H9 (cell line): ENCODE measurements at regions not wholly inside any gene's neighbourhood (a gene's known extent, or its start where the extent isn't known, plus 50 kb on each side); places are given as distances from the start of the nearest gene placed in this dataset.

Experiments used
- DNase-seq: peaks from one replicate; pipeline ENCODE4 v3.0.0-alpha.2; 2017
- H2AFZ ChIP-seq: one replicate; pipeline ENCODE4 v1.6.1; 2013; ENCODE audit warnings: mild to moderate bottlenecking, low read length, control low read depth, moderate library complexity
- H2AK5ac ChIP-seq: 2 replicates; pipeline ENCODE4 v1.6.1; 2013; ENCODE audit warnings: low read length, control low read depth, mixed read lengths; ENCODE audit not compliant: insufficient read length
- H2BK120ac ChIP-seq: one replicate; pipeline ENCODE4 v1.6.1; 2013; ENCODE audit warnings: low read depth, mild to moderate bottlenecking, low read length, control low read depth, inconsistent platforms; ENCODE audit not compliant: poor library complexity, severe bottlenecking
- H2BK12ac ChIP-seq: 2 replicates; pipeline ENCODE4 v1.6.1; 2013; ENCODE audit warnings: low read length, control low read depth, mixed read lengths, low read depth; ENCODE audit not compliant: insufficient read length
- H2BK15ac ChIP-seq: 2 replicates; pipeline ENCODE4 v1.6.1; 2013; ENCODE audit warnings: low read depth, low read length, control low read depth
- H2BK20ac ChIP-seq: one replicate; pipeline ENCODE4 v1.6.1; 2013; ENCODE audit warnings: low read depth, mild to moderate bottlenecking, low read length, control low read depth, inconsistent platforms; ENCODE audit not compliant: poor library complexity, severe bottlenecking
- H2BK5ac ChIP-seq: 2 replicates; pipeline ENCODE4 v1.6.1; 2013; ENCODE audit warnings: low read length, control low read depth, mixed read lengths; ENCODE audit not compliant: insufficient read length
- H3K14ac ChIP-seq: 2 replicates; pipeline ENCODE4 v1.6.1; 2013; ENCODE audit warnings: low read length, control low read depth; ENCODE audit not compliant: insufficient read depth
- H3K18ac ChIP-seq: 2 replicates; pipeline ENCODE4 v1.6.1; 2013; ENCODE audit warnings: low read depth, mild to moderate bottlenecking, mixed read lengths, low read length, control low read depth; ENCODE audit not compliant: insufficient read length
- H3K23ac ChIP-seq: 2 replicates; pipeline ENCODE4 v1.6.1; 2013; ENCODE audit warnings: low read length, control low read depth, mixed read lengths, low read depth; ENCODE audit not compliant: insufficient read length
- H3K23me2 ChIP-seq: 2 replicates; pipeline ENCODE4 v1.6.1; 2013; ENCODE audit warnings: low read depth, mild to moderate bottlenecking, mixed read lengths, low read length, control low read depth; ENCODE audit not compliant: insufficient read length, poor library complexity, severe bottlenecking
- H3K27ac ChIP-seq: 2 replicates; pipeline ENCODE4 v1.5.1; 2013; ENCODE audit warnings: low read length, control low read depth, mixed read lengths, low read depth; ENCODE audit not compliant: insufficient read length
- H3K27me3 ChIP-seq: 2 replicates; pipeline ENCODE4 v1.6.1; 2013; ENCODE audit warnings: low read length, control low read depth, inconsistent platforms; ENCODE audit not compliant: insufficient read depth
- H3K4ac ChIP-seq: 2 replicates; pipeline ENCODE4 v1.6.1; 2013; ENCODE audit warnings: low read depth, mild to moderate bottlenecking, control low read depth, inconsistent platforms, low read length, moderate library complexity
- H3K4me1 ChIP-seq: 2 replicates; pipeline ENCODE4 v1.6.1; 2013; ENCODE audit warnings: low read length, control low read depth, inconsistent platforms; ENCODE audit not compliant: insufficient read depth
- H3K4me2 ChIP-seq: 2 replicates; pipeline ENCODE4 v1.6.1; 2013; ENCODE audit warnings: low read length, control low read depth, mixed read lengths; ENCODE audit not compliant: insufficient read length, insufficient read depth
- H3K56ac ChIP-seq: 2 replicates; pipeline ENCODE4 v1.6.1; 2013; ENCODE audit warnings: low read depth, mild to moderate bottlenecking, mixed read lengths, low read length, control low read depth; ENCODE audit not compliant: insufficient read length
- H3K79me1 ChIP-seq: 2 replicates; pipeline ENCODE4 v1.6.1; 2013; ENCODE audit warnings: low read depth, mild to moderate bottlenecking, moderate library complexity, low read length, control low read depth, inconsistent platforms; ENCODE audit not compliant: insufficient read depth, poor library complexity, severe bottlenecking
- H3K79me2 ChIP-seq: 2 replicates; pipeline ENCODE4 v1.6.1; 2013; ENCODE audit warnings: low read length, control low read depth, inconsistent platforms; ENCODE audit not compliant: insufficient read depth
- H3K9ac ChIP-seq: 2 replicates; pipeline ENCODE4 v1.6.1; 2013; ENCODE audit warnings: low read length, control low read depth, mixed read lengths; ENCODE audit not compliant: insufficient read length; ENCODE audit errors: extremely low read depth
- H3K9me3 ChIP-seq: one replicate; pipeline ENCODE4 v1.6.1; 2013; ENCODE audit warnings: low read depth, low read length, inconsistent platforms; ENCODE audit not compliant: control insufficient read depth
- H3T11ph ChIP-seq: one replicate; pipeline ENCODE4 v1.6.1; 2013; ENCODE audit warnings: mild to moderate bottlenecking, low read length, control low read depth, inconsistent platforms
- H4K20me1 ChIP-seq: one replicate; pipeline ENCODE4 v1.6.1; 2013; ENCODE audit not compliant: control insufficient read depth, insufficient read length, insufficient read depth
- H4K5ac ChIP-seq: 2 replicates; pipeline ENCODE4 v1.6.1; 2013; ENCODE audit warnings: low read depth, mild to moderate bottlenecking, mixed read lengths, low read length, control low read depth; ENCODE audit not compliant: insufficient read length
- H4K8ac ChIP-seq: replicated peaks from 2 replicates; pipeline ENCODE4 v1.6.1; 2013; ENCODE audit warnings: low read length, control low read depth, mixed read lengths, low read depth; ENCODE audit not compliant: insufficient read length
- H4K91ac ChIP-seq: 2 replicates; pipeline ENCODE4 v1.6.1; 2013; ENCODE audit warnings: low read depth, mild to moderate bottlenecking, moderate library complexity, mixed read lengths, low read length, control low read depth; ENCODE audit not compliant: insufficient read length
- H3K27ac Mint-ChIP-seq, 3 experiments: 2 replicates in 2 of 3; 3 replicates in 1 of 3; pipeline ENCODE4 v1.8.0; 2020 to 2021; ENCODE audit warnings: mixed read lengths in 3 of 3, mild to moderate bottlenecking in 1 of 3, moderate library complexity in 1 of 3
- H3K27me3 Mint-ChIP-seq: 2 replicates; pipeline ENCODE4 v1.8.0; 2021; ENCODE audit warnings: low read depth, mild to moderate bottlenecking, moderate library complexity, mixed read lengths
- H3K36me3 Mint-ChIP-seq, 3 experiments: 2 replicates in 2 of 3; 3 replicates in 1 of 3; pipeline ENCODE4 v1.8.0; 2020 to 2021; ENCODE audit warnings: low read depth in 3 of 3, mixed read lengths in 3 of 3; ENCODE audit not compliant: insufficient read depth in 1 of 3
- H3K4me1 Mint-ChIP-seq, 2 experiments: 2 replicates each; pipeline ENCODE4 v1.8.0; 2020; ENCODE audit warnings: mixed read lengths in 2 of 2
- H3K4me3 Mint-ChIP-seq, 2 experiments: 2 replicates in 1 of 2; 3 replicates in 1 of 2; pipeline ENCODE4 v1.8.0; 2020 to 2021; ENCODE audit warnings: mild to moderate bottlenecking in 2 of 2, mixed read lengths in 2 of 2, moderate library complexity in 1 of 2
- H3K9me3 Mint-ChIP-seq, 2 experiments: 2 replicates in 1 of 2; 3 replicates in 1 of 2; pipeline ENCODE4 v1.8.0; 2020; ENCODE audit warnings: mild to moderate bottlenecking in 2 of 2, mixed read lengths in 2 of 2, moderate library complexity in 1 of 2
- CTCF ChIP-seq: fragments of 200-600 bp; sonication (generic); conservative IDR thresholded peaks from 3 replicates; pipeline ENCODE4 v1.8.0; 2021; ENCODE audit warnings: antibody characterized with exemption, mild to moderate bottlenecking
- WGBS: extraction: QIAGEN DNeasy Blood & Tissue Kit; methylation state at CpG from one replicate; pipeline ENCODE4 v1.1.7; 2013; ENCODE audit warnings: missing lambda C conversion rate, low lambda C conversion rate, mixed read lengths; ENCODE audit not compliant: insufficient read length; ENCODE audit errors: extremely low coverage; 5-methylcytosine and 5-hydroxymethylcytosine counted together

DNA sequence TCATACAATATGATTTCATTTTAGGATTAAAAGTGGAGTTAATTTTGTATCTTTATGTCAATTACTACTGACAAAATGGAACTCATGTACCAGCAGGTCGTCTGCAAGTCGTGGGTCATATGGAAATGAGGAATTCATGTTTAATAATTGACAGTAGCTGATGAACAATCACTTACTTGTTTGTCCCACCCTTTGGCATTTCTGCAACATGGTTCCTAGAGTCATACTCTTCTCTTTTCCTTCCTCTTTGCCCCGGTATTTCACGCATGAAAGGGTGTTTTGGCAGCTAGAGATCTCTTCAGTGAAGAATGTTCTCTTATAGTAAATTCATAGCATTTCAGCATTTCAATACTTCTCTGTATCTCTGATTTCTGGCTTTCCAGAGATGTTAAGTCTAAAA, 133.3 kb upstream of the SLC24A5 start:
- no peak overlapping the region for H4K91ac ChIP-seq
- H2BK12ac ChIP-seq = no peak overlapping the region
- no peak overlapping the region for H3K27ac Mint-ChIP-seq
- H2BK20ac ChIP-seq = no peak overlapping the region
- no peaks in the 10 kb centered on the region for H3K27me3 ChIP-seq
- H3K4me3 Mint-ChIP-seq = no peak overlapping the region
- H3K27ac ChIP-seq = no peak overlapping the region
- no peak overlapping the region for H3K14ac ChIP-seq
- H3K27me3 Mint-ChIP-seq = no peaks in the 10 kb centered on the region
- H2AFZ ChIP-seq = no peak overlapping the region
- no peak overlapping the region for H4K5ac ChIP-seq
- H4K20me1 ChIP-seq = no peaks in the 10 kb centered on the region
- H3K4ac ChIP-seq = no peak overlapping the region
- no peak overlapping the region for H3T11ph ChIP-seq
- no peak overlapping the region for H3K56ac ChIP-seq
- H3K79me1 ChIP-seq = no peaks in the 10 kb centered on the region
- no CpG with 5 or more reads among the region's 4 CpGs for WGBS
- H2AK5ac ChIP-seq = no peak overlapping the region
- no peaks in the 10 kb centered on the region for H3K9me3 Mint-ChIP-seq
- H2BK15ac ChIP-seq = no peak overlapping the region
- no peaks in the 10 kb centered on the region for H3K9me3 ChIP-seq
- no peaks in the 10 kb centered on the region for H3K4me1 ChIP-seq
- H3K23me2 ChIP-seq = no peaks in the 10 kb centered on the region
- H2BK120ac ChIP-seq = no peak overlapping the region
- no peak overlapping the region for H3K23ac ChIP-seq
- H2BK5ac ChIP-seq = no peak overlapping the region
- H3K4me2 ChIP-seq = no peak overlapping the region
- no peak overlapping the region for H3K18ac ChIP-seq
- H4K8ac ChIP-seq = no peak overlapping the region
- DNase-seq = no peak
- H3K36me3 Mint-ChIP-seq = no peaks in the 10 kb centered on the region
- peaks cover 11 to 15% of the 10 kb centered on the region in 2 experiments for H3K4me1 Mint-ChIP-seq
- H3K79me2 ChIP-seq = no peaks in the 10 kb centered on the region
- no peak for TF ChIP-seq CTCF
- H3K9ac ChIP-seq = no peak overlapping the region
